C4-2B (cell line): ENCODE measurements at regions not wholly inside any gene's neighbourhood (a gene's known extent, or its start where the extent isn't known, plus 50 kb on each side); places are given as distances from the start of the nearest gene placed in this dataset.

Experiments
- H3K27ac ChIP-seq: fragments of 450-650 bp; 2 replicates; pipeline ENCODE4 v1.5.1; 2017
- CTCF ChIP-seq: fragments of 450-650 bp; conservative IDR thresholded peaks from 2 replicates; pipeline ENCODE4 v1.5.1; 2017; ENCODE audit warnings: mild to moderate bottlenecking
- ZFX ChIP-seq: fragments of 450-650 bp; IDR thresholded peaks from 2 replicates; pipeline ENCODE4 v1.6.1; 2017

DNA sequence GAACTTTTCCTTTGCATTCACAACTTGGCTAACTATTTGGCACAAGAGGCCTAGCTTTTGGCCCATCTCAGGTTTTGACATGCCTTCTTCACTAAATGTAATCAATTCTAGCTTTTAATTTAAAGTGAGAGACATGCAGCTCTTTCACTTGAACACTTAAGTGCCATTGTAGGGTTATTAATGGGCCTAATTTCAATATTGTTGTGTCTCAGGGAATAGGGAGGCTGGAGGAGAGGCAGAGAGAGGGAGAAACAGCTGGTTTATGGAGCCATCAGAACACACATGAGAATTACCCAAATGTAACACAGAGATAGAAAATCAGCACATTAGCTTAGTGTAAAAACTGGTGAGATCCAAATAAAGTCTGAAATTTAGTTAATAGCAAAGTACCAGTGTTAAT is 157.4 kb downstream of the RPAP3 start:
- no peak overlapping the region for H3K27ac ChIP-seq
- TF ChIP-seq CTCF = no peak
- TF ChIP-seq ZFX = no peak

GRCh38 chr12:47547077-47547476 is 158.8 kb downstream of the RPAP3 start:
- no peak overlapping the region for H3K27ac ChIP-seq
- no peak for TF ChIP-seq ZFX
- peak; percentile 58 for TF ChIP-seq CTCF

DNA sequence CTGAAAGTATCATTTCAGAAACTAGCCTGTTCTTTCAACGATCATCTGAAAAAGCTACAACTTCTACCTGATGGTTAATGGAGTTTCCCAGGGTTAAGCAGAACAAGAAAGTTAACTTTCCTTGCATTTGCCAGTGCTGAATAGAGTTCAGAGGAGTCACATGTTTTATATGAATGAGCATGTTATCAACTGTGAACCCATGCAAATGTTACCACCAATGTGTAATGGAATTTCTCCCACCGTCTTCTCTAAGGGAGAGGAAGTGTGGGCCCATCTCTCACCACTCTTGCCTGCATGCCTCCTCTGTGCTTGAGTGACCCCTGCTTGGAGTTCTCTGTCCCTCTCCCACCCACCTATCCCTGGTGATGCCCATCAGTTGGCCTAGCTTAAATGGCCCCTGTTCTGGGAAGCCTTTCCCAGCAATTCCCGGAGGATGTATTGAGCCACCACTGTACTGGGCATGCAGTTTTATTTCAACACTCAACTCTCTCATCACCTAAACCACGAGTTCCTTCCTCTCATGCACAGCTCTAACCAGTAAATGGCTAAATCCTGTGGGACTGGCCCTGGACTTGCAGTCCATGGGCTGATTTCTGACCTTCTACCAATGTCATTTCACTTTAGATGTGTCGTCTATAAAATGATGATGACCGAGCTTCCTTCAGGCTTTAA is 159.8 kb downstream of the RPAP3 start:
- TF ChIP-seq ZFX = no peak
- TF ChIP-seq CTCF = no peak
- no peak overlapping the region for H3K27ac ChIP-seq

- H3K27ac ChIP-seq = no peak overlapping the region
- TF ChIP-seq ZFX (no peak), CTCF (no peak)
Observed at GRCh38 chr12:47534695-47535094, 171.1 kb downstream of the RPAP3 start.

DNA sequence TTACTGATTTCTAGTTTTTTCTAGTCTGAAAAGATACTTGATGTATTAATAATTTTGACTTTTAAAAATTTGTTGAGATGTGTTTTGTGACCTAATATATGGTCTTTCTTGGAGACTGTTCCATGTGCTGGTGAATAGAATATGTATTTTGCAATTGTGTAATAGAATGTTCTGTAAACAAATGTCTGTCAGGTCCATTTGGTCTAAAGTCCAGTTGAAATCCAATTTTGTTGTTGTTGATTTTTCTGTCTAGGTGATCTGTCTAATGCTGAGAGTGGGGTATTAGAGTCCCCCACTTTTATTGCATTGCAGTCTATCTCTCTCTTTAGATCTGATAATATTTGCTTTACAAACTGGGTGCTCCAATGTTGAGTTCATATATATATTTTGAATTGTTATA is 175.8 kb downstream of the RPAP3 start:
- no peak overlapping the region for H3K27ac ChIP-seq
- TF ChIP-seq CTCF = no peak

GRCh38 chr12:47527816-47528215 is 178.0 kb downstream of the RPAP3 start:
- TF ChIP-seq CTCF (no peak), ZFX (no peak)
- no peak overlapping the region for H3K27ac ChIP-seq

DNA sequence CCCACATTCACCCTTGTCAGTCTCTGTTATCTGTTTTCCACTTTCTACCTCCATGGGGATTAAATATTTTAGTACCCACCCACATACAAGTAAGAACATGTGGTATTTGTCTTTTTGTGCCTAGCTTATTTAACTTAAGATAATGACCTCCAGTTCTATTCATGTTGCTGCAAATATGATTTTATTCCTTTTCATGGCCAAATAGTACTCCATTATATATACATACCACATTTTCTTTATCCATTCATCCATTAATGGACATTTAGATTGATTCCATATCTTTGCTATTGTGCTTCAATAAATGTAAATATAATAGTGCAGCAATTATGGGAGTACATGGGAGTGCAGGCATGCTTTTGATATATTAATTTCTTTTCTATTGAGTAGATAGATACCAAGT is 185.8 kb downstream of the RPAP3 start:
- H3K27ac ChIP-seq = no peak overlapping the region
- TF ChIP-seq CTCF = no peak
- TF ChIP-seq ZFX = no peak
